Upper lobe of right lung (tissue), 1 donor: ENCODE measurements at regions not wholly inside any gene's neighbourhood (a gene's known extent, or its start where the extent isn't known, plus 50 kb on each side); places are given as distances from the start of the nearest gene placed in this dataset.
A peak's percentile ranks its signal among the peaks of the same experiment; 100 is the strongest.
"Not testable (repeated sequence)": the region's sequence is repeated elsewhere in the genome, so short reads cannot be mapped to it uniquely, and the experiment has no call there.

Experiments
- ATAC-seq: fragments of 200-7000 bp; cut with Tn5 transposase; one replicate; pipeline ENCODE4 v1.9.1; 2020; ENCODE audit warnings: mild to moderate bottlenecking, moderate library complexity
- DNase-seq: peaks from one replicate; pipeline ENCODE4 v3.0.0-alpha.2; 2020
- H3K27ac ChIP-seq: fragments of 200-600 bp; one replicate; pipeline ENCODE4 v1.8.0; 2022
- H3K27me3 ChIP-seq: fragments of 200-600 bp; one replicate; pipeline ENCODE4 v1.8.0; 2022; ENCODE audit warnings: mild to moderate bottlenecking
- H3K36me3 ChIP-seq: fragments of 200-600 bp; one replicate; pipeline ENCODE4 v1.8.0; 2022
- H3K4me1 ChIP-seq: fragments of 200-600 bp; one replicate; pipeline ENCODE4 v1.8.0; 2022
- H3K4me3 ChIP-seq: fragments of 200-600 bp; one replicate; pipeline ENCODE4 v1.8.0; 2022; ENCODE audit warnings: mild to moderate bottlenecking
- H3K9me3 ChIP-seq: fragments of 200-600 bp; one replicate; pipeline ENCODE4 v1.8.0; 2022
- CTCF ChIP-seq: fragments of 200-600 bp; IDR thresholded peaks from one replicate; pipeline ENCODE4 v1.8.0; 2022; ENCODE audit warnings: antibody characterized with exemption
- intact Hi-C: fragments of 100-400 bp; cut with DNase I; formaldehyde crosslinking; loops from one replicate; pipeline ENCODE4 v1.11.0; 2022
- donor health status: DM: no; HTN: yes; CAD: no; lungs with severe emphysema.

- no peak for TF ChIP-seq CTCF
- no peak for DNase-seq
- intact Hi-C loops, result no loop called here
- H3K9me3 ChIP-seq, result no peaks in the 10 kb centered on the region
- no peak overlapping the region for H3K27ac ChIP-seq
- H3K4me1 ChIP-seq, result no peaks in the 10 kb centered on the region
- H3K4me3 ChIP-seq, result no peak overlapping the region
- no peak for ATAC-seq
- H3K36me3 ChIP-seq, result no peaks in the 10 kb centered on the region
- H3K27me3 ChIP-seq, result no peaks in the 10 kb centered on the region
Measured at GRCh38 chr7:45295222-45295621, 137.6 kb downstream of the RAMP3 start.

GRCh38 chr7:45296748-45297147 lies 139.2 kb downstream of the RAMP3 start:
- intact Hi-C loops, result no loop called here
- ATAC-seq (no peak), DNase-seq (no peak)
- Histone ChIP-seq H3K9me3 (no peaks in the 10 kb centered on the region), H3K4me3 (no peak overlapping the region), H3K27ac (no peak overlapping the region), H3K4me1 (no peaks in the 10 kb centered on the region), H3K27me3 (no peaks in the 10 kb centered on the region), H3K36me3 (no peaks in the 10 kb centered on the region)
- no peak for TF ChIP-seq CTCF

- TF ChIP-seq CTCF, result no peak
- no peaks in the 10 kb centered on the region for H3K9me3 ChIP-seq
- no peak for DNase-seq
- H3K27me3 ChIP-seq, result no peaks in the 10 kb centered on the region
- intact Hi-C loops, result no loop called here
- no peak overlapping the region for H3K27ac ChIP-seq
- ATAC-seq, result no peak
- no peaks in the 10 kb centered on the region for H3K36me3 ChIP-seq
- H3K4me3 ChIP-seq, result no peak overlapping the region
- H3K4me1 ChIP-seq, result no peaks in the 10 kb centered on the region
Measured at GRCh38 chr7:45306752-45307305, 149.2 kb downstream of the RAMP3 start.

GRCh38 chr7:45311597-45311996 lies 154.0 kb downstream of the RAMP3 start:
- H3K27me3 ChIP-seq, result no peaks in the 10 kb centered on the region
- no peaks in the 10 kb centered on the region for H3K4me1 ChIP-seq
- TF ChIP-seq CTCF, result no peak
- intact Hi-C loops, result no loop called here
- no peak for DNase-seq
- no peak overlapping the region for H3K4me3 ChIP-seq
- H3K36me3 ChIP-seq, result no peaks in the 10 kb centered on the region
- no peaks in the 10 kb centered on the region for H3K9me3 ChIP-seq
- H3K27ac ChIP-seq, result no peak overlapping the region
- ATAC-seq, result peak; percentile 25

- H3K9me3 ChIP-seq, H3K27ac ChIP-seq, H3K27me3 ChIP-seq, ATAC-seq, H3K4me1 ChIP-seq, DNase-seq, H3K4me3 ChIP-seq, H3K36me3 ChIP-seq, intact Hi-C loops: not testable (repeated sequence)
Measured at GRCh38 chr7:45315512-45315911, 157.9 kb downstream of the RAMP3 start.

- Histone ChIP-seq H3K9me3 (no peaks in the 10 kb centered on the region), H3K36me3 (no peaks in the 10 kb centered on the region), H3K4me3 (no peak overlapping the region), H3K4me1 (no peaks in the 10 kb centered on the region), H3K27me3 (no peaks in the 10 kb centered on the region), H3K27ac (no peak overlapping the region)
- intact Hi-C loops, result no loop called here
- no peak for TF ChIP-seq CTCF
- no peak for DNase-seq
- ATAC-seq, result peak; percentile 31
Measured at GRCh38 chr7:45324683-45325237, 167.2 kb downstream of the RAMP3 start.
